ENCODE measurements at regions not wholly inside any gene's neighbourhood (a gene's known extent, or its start where the extent isn't known, plus 50 kb on each side); places are given as distances from the start of the nearest gene placed in this dataset.

DNA sequence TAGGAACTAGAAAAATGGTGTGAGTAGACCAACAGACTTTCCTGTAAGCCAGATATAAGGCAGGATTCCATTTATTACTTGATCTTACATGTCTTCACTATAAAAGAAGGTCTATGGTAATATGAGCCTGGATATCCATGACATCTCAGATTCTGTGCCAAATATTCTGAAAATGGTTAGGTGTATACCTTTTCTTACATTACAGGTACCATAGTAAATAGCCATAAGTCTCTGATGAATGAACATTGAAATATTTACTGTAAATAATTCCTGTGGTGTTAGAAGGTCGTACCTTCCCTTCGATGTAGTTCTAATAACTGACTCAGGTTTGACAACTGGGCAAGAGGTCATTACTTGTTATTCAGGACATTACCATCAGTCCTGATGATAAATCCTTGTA lies 657.9 kb downstream of the BRINP3 start:
- TF ChIP-seq, protein P1, sequence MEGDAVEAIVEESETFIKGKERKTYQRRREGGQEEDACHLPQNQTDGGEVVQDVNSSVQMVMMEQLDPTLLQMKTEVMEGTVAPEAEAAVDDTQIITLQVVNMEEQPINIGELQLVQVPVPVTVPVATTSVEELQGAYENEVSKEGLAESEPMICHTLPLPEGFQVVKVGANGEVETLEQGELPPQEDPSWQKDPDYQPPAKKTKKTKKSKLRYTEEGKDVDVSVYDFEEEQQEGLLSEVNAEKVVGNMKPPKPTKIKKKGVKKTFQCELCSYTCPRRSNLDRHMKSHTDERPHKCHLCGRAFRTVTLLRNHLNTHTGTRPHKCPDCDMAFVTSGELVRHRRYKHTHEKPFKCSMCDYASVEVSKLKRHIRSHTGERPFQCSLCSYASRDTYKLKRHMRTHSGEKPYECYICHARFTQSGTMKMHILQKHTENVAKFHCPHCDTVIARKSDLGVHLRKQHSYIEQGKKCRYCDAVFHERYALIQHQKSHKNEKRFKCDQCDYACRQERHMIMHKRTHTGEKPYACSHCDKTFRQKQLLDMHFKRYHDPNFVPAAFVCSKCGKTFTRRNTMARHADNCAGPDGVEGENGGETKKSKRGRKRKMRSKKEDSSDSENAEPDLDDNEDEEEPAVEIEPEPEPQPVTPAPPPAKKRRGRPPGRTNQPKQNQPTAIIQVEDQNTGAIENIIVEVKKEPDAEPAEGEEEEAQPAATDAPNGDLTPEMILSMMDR (IDR thresholded peaks at IDR 0.05; ENCODE audit: borderline replicate concordance, insufficient read depth, low read depth, low read length) = no peak
- no peak overlapping the region for H3K4me3 ChIP-seq (ENCODE audit: low read depth, low read length)

DNA sequence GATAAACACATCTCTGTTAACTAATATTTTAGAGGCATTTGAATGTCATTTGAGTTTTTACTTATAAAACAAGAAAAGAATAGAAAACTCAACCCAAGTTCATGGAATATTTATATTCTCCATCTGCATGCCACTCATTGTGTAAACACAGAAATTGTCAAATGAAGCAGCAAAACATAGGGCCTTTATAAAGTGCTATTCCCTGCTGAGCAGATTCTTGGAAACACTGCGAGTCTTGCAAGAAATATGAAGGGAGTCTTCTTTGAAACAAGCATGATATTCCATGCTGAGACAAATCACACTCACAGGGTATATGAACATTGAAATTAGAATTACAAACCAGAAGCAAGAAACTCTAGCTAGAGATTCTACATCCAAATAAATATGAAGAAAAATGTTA lies 655.8 kb downstream of the BRINP3 start:
- TF ChIP-seq, protein P1 (IDR thresholded peaks at IDR 0.05; ENCODE audit: borderline replicate concordance, insufficient read depth, low read depth, low read length) = no peak

DNA sequence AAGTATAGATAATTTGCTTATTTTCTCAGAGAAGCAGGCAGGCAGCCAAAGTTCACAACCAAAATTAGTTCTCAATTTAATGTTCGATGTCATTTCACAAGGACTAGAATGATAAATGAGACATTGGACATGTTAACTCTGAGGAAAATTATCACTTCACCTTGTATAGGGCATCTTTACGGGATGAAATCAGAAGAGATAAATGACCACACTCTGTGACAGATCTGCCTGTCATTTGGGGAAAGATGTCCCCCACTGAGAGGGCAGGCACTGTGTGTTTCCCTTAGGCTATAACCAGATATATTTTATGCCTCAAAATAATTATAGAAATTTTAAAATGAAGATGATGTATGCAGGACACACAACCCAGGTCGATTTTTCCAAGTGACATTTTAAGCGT lies 642.9 kb downstream of the BRINP3 start:
- TF ChIP-seq, protein P1 (IDR thresholded peaks at IDR 0.05; ENCODE audit: borderline replicate concordance, insufficient read depth, low read depth, low read length) = no peak
- no peak overlapping the region for H3K4me3 ChIP-seq (ENCODE audit: low read depth, low read length)

More for the DNA sequence above, 655.8 kb downstream of the BRINP3 start:
- H3K4me3 ChIP-seq (ENCODE audit: low read depth, low read length) = no peak overlapping the region

DNA sequence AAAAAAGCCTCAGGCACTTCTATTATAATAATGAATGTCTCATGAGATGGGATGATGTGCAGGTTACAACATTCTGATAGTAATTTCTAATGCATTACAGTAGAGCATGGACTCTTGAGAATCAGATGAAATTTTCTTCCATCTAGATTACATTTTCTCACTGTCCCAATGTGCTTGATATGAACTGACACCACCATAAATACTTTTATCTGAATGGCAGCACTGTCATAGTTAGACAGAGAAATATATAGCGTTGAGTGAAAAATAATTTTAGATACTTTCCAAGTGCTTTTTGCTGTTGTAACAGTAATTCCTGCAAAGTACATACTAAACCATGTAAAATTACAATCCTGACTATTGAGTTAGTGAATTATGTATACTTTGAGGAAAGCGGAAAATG lies 630.1 kb downstream of the BRINP3 start:
- TF ChIP-seq, protein P1 (IDR thresholded peaks at IDR 0.05; ENCODE audit: borderline replicate concordance, insufficient read depth, low read depth, low read length) = no peak

DNA sequence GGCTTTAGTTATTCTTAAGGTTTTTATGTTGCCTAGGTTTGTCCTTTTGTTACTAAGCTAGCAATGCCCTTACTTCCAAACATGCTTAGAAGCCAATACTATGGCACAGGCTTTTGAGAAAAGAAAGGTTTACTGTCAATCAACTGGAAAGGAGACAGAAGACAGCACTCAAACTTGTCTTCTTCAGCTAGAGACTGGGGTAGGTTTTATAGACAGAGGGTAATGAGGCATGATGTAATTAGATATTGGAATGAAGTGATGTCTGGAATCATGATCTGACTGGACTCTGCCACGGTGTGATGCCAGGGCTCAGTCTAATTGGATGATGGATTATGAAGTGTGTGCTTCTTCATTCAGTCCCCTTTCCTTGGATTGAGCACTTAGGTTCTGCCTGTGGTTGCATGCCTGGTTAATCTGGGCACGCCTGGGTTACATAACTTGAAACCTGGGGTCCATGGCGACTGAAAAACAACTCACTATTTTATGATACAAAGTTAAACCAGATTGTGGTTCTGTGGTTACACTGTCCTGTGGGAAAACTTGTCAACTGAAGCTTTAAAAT lies 625.8 kb downstream of the BRINP3 start:
- TF ChIP-seq, protein P1 (IDR thresholded peaks at IDR 0.05; ENCODE audit: borderline replicate concordance, insufficient read depth, low read depth, low read length) = no peak
- no peak overlapping the region for H3K4me3 ChIP-seq (ENCODE audit: low read depth, low read length)

More for the DNA sequence above, 630.1 kb downstream of the BRINP3 start:
- no peak overlapping the region for H3K4me3 ChIP-seq (ENCODE audit: low read depth, low read length)

DNA sequence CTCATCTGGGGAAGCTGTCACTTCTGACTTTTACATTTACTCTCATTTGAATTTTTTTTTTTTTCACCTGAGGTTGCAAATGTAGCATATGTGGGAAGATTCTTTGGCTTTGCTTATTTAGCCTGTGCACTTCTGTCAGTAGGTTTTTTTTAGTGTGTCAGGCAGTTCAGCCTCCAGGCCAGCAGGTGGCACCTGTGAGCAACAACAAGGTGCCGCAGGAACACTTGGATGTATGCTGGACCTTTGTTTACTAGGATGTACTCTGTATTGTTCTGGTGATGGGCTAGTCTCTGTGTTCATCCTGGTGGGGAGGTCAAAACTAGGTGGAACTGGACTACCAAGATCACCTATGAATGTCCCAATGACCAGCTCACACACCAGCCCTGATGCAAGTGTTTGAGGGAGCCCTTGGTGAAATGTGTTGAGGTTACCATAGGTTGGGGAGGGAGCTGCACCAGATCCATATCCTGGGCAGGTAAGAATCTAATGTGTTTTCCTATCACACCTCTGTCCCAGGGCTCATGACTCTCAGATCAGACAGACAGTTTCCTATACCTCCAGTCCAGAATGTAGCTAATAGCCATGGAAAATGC lies 618.2 kb downstream of the BRINP3 start:
- TF ChIP-seq, protein P1 (IDR thresholded peaks at IDR 0.05; ENCODE audit: borderline replicate concordance, insufficient read depth, low read depth, low read length) = peak; percentile 81
- no peak overlapping the region for H3K4me3 ChIP-seq (ENCODE audit: low read depth, low read length)

DNA sequence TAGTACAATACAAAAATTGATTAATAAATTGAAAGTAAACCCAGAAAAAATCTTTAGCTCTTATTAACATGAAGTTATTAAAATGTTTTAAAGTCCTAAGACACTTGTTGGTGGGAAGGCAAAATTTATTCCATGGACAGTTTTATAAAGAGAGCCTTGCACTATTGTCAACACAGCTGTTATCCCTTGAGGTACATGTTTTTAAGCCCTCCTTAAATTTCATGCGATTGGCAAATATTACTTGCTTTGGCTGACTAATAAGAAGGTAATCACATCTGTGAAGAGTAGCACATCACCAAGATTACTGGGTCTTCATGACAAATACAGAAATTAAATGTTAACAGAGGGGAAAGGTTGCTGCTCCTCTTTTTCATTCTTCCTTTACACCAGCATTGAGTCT lies 611.1 kb downstream of the BRINP3 start:
- TF ChIP-seq, protein P1 (IDR thresholded peaks at IDR 0.05; ENCODE audit: borderline replicate concordance, insufficient read depth, low read depth, low read length) = no peak
- H3K4me3 ChIP-seq (ENCODE audit: low read depth, low read length) = no peak overlapping the region

Data from GM12875 (cell line).